ENCODE measurements at regions not wholly inside any gene's neighbourhood (a gene's known extent, or its start where the extent isn't known, plus 50 kb on each side); places are given as distances from the start of the nearest gene placed in this dataset.
"Not testable (repeated sequence)": the region's sequence is repeated elsewhere in the genome, so short reads cannot be mapped to it uniquely, and the experiment has no call there.

- Histone ChIP-seq H3K9ac (ENCODE audit: insufficient read length, low read depth) (no peak overlapping the region), H3K4me1 (ENCODE audit: insufficient read depth, insufficient read length) (no peaks in the 10 kb centered on the region), H3K27me3 (ENCODE audit: insufficient read depth, insufficient read length) (no peaks in the 10 kb centered on the region), H3K9me3 (ENCODE audit: insufficient read depth, low read length) (no peaks in the 10 kb centered on the region), H3K36me3 (ENCODE audit: insufficient read depth, insufficient read length, low read length) (no peaks in the 10 kb centered on the region), H3K4me3 (ENCODE audit: insufficient read length, low read depth) (no peak overlapping the region)
- DNase-seq (ENCODE audit: low read depth, low spot score), result no peak
- no peak for TF ChIP-seq ZNF274 (IDR thresholded peaks at IDR 0.05; ENCODE audit: low read depth, low read length)
- no peak for TF ChIP-seq YY1 (IDR thresholded peaks at IDR 0.05; ENCODE audit: insufficient read depth, insufficient read length)
- TF ChIP-seq SUZ12 (IDR thresholded peaks at IDR 0.05; ENCODE audit: extremely low read depth, insufficient read depth, insufficient read length), result no peak
Observed at GRCh38 chr4:155473420-155474095, 96.8 kb upstream of the MAP9 start.

- H3K9me3 ChIP-seq (ENCODE audit: insufficient read depth, low read length), result no peaks in the 10 kb centered on the region
- no peak for DNase-seq (ENCODE audit: low read depth, low spot score)
- H3K27me3 ChIP-seq (ENCODE audit: insufficient read depth, insufficient read length), result no peaks in the 10 kb centered on the region
- H3K9ac ChIP-seq (ENCODE audit: insufficient read length, low read depth), result no peak overlapping the region
- TF ChIP-seq ZNF274 (IDR thresholded peaks at IDR 0.05; ENCODE audit: low read depth, low read length), result no peak
- no peak for TF ChIP-seq SUZ12 (IDR thresholded peaks at IDR 0.05; ENCODE audit: extremely low read depth, insufficient read depth, insufficient read length)
- TF ChIP-seq YY1 (IDR thresholded peaks at IDR 0.05; ENCODE audit: insufficient read depth, insufficient read length), result no peak
- H3K4me1 ChIP-seq (ENCODE audit: insufficient read depth, insufficient read length), result no peaks in the 10 kb centered on the region
- no peaks in the 10 kb centered on the region for H3K36me3 ChIP-seq (ENCODE audit: insufficient read depth, insufficient read length, low read length)
- H3K4me3 ChIP-seq (ENCODE audit: insufficient read length, low read depth), result no peak overlapping the region
Observed at GRCh38 chr4:155468282-155468681, 91.5 kb upstream of the MAP9 start.

GRCh38 chr4:155450676-155451075 is 73.9 kb upstream of the MAP9 start:
- no peak for TF ChIP-seq ZNF274 (IDR thresholded peaks at IDR 0.05; ENCODE audit: low read depth, low read length)
- no peak for TF ChIP-seq SUZ12 (IDR thresholded peaks at IDR 0.05; ENCODE audit: extremely low read depth, insufficient read depth, insufficient read length)
- TF ChIP-seq YY1 (IDR thresholded peaks at IDR 0.05; ENCODE audit: insufficient read depth, insufficient read length), result no peak

GRCh38 chr4:155445306-155445705 is 68.5 kb upstream of the MAP9 start:
- no peak for TF ChIP-seq SUZ12 (IDR thresholded peaks at IDR 0.05; ENCODE audit: extremely low read depth, insufficient read depth, insufficient read length)
- no peak for TF ChIP-seq ZNF274 (IDR thresholded peaks at IDR 0.05; ENCODE audit: low read depth, low read length)
- TF ChIP-seq YY1 (IDR thresholded peaks at IDR 0.05; ENCODE audit: insufficient read depth, insufficient read length), result no peak
- no peak overlapping the region for H3K9ac ChIP-seq (ENCODE audit: insufficient read length, low read depth)
- no peaks in the 10 kb centered on the region for H3K27me3 ChIP-seq (ENCODE audit: insufficient read depth, insufficient read length)
- no peaks in the 10 kb centered on the region for H3K4me1 ChIP-seq (ENCODE audit: insufficient read depth, insufficient read length)
- no peak for DNase-seq (ENCODE audit: low read depth, low spot score)
- no peak overlapping the region for H3K4me3 ChIP-seq (ENCODE audit: insufficient read length, low read depth)
- H3K9me3 ChIP-seq (ENCODE audit: insufficient read depth, low read length), result no peaks in the 10 kb centered on the region
- no peaks in the 10 kb centered on the region for H3K36me3 ChIP-seq (ENCODE audit: insufficient read depth, insufficient read length, low read length)

More at GRCh38 chr4:155450676-155451075, 73.9 kb upstream of the MAP9 start:
- no peak overlapping the region for H3K9ac ChIP-seq (ENCODE audit: insufficient read length, low read depth)
- H3K4me1 ChIP-seq (ENCODE audit: insufficient read depth, insufficient read length), result no peaks in the 10 kb centered on the region
- no peaks in the 10 kb centered on the region for H3K27me3 ChIP-seq (ENCODE audit: insufficient read depth, insufficient read length)
- no peaks in the 10 kb centered on the region for H3K36me3 ChIP-seq (ENCODE audit: insufficient read depth, insufficient read length, low read length)
- DNase-seq (ENCODE audit: low read depth, low spot score), result no peak
- H3K4me3 ChIP-seq (ENCODE audit: insufficient read length, low read depth), result no peak overlapping the region
- no peaks in the 10 kb centered on the region for H3K9me3 ChIP-seq (ENCODE audit: insufficient read depth, low read length)

- no peak for DNase-seq (ENCODE audit: low read depth, low spot score)
- TF ChIP-seq YY1 (IDR thresholded peaks at IDR 0.05; ENCODE audit: insufficient read depth, insufficient read length), result no peak
- no peak for TF ChIP-seq ZNF274 (IDR thresholded peaks at IDR 0.05; ENCODE audit: low read depth, low read length)
- no peak for TF ChIP-seq SUZ12 (IDR thresholded peaks at IDR 0.05; ENCODE audit: extremely low read depth, insufficient read depth, insufficient read length)
- H3K9ac ChIP-seq (ENCODE audit: insufficient read length, low read depth), result no peak overlapping the region
- H3K9me3 ChIP-seq (ENCODE audit: insufficient read depth, low read length), result no peaks in the 10 kb centered on the region
- no peaks in the 10 kb centered on the region for H3K4me1 ChIP-seq (ENCODE audit: insufficient read depth, insufficient read length)
- no peaks in the 10 kb centered on the region for H3K36me3 ChIP-seq (ENCODE audit: insufficient read depth, insufficient read length, low read length)
- H3K4me3 ChIP-seq (ENCODE audit: insufficient read length, low read depth), result no peak overlapping the region
- no peaks in the 10 kb centered on the region for H3K27me3 ChIP-seq (ENCODE audit: insufficient read depth, insufficient read length)
Observed at GRCh38 chr4:155444721-155445120, 68.0 kb upstream of the MAP9 start.

GRCh38 chr4:155442267-155443105 is 65.7 kb upstream of the MAP9 start:
- no peaks in the 10 kb centered on the region for H3K36me3 ChIP-seq (ENCODE audit: insufficient read depth, insufficient read length, low read length)
- TF ChIP-seq SUZ12 (IDR thresholded peaks at IDR 0.05; ENCODE audit: extremely low read depth, insufficient read depth, insufficient read length) (no peak), ZNF274 (IDR thresholded peaks at IDR 0.05; ENCODE audit: low read depth, low read length) (no peak), YY1 (IDR thresholded peaks at IDR 0.05; ENCODE audit: insufficient read depth, insufficient read length) (no peak)
- no peaks in the 10 kb centered on the region for H3K4me1 ChIP-seq (ENCODE audit: insufficient read depth, insufficient read length)
- H3K9me3 ChIP-seq (ENCODE audit: insufficient read depth, low read length), result no peaks in the 10 kb centered on the region
- no peak overlapping the region for H3K9ac ChIP-seq (ENCODE audit: insufficient read length, low read depth)
- H3K27me3 ChIP-seq (ENCODE audit: insufficient read depth, insufficient read length), result no peaks in the 10 kb centered on the region
- no peak overlapping the region for H3K4me3 ChIP-seq (ENCODE audit: insufficient read length, low read depth)
- peak; percentile 33 for DNase-seq (ENCODE audit: low read depth, low spot score)

GRCh38 chr4:155441475-155441874 is 64.7 kb upstream of the MAP9 start:
- no peaks in the 10 kb centered on the region for H3K9me3 ChIP-seq (ENCODE audit: insufficient read depth, low read length)
- H3K4me1 ChIP-seq (ENCODE audit: insufficient read depth, insufficient read length), result no peaks in the 10 kb centered on the region
- TF ChIP-seq YY1 (IDR thresholded peaks at IDR 0.05; ENCODE audit: insufficient read depth, insufficient read length) (no peak), ZNF274 (IDR thresholded peaks at IDR 0.05; ENCODE audit: low read depth, low read length) (no peak), SUZ12 (IDR thresholded peaks at IDR 0.05; ENCODE audit: extremely low read depth, insufficient read depth, insufficient read length) (no peak)
- no peaks in the 10 kb centered on the region for H3K27me3 ChIP-seq (ENCODE audit: insufficient read depth, insufficient read length)
- H3K4me3 ChIP-seq (ENCODE audit: insufficient read length, low read depth), result no peak overlapping the region
- H3K9ac ChIP-seq (ENCODE audit: insufficient read length, low read depth), result no peak overlapping the region
- DNase-seq (ENCODE audit: low read depth, low spot score), result no peak
- H3K36me3 ChIP-seq (ENCODE audit: insufficient read depth, insufficient read length, low read length), result no peaks in the 10 kb centered on the region

GRCh38 chr4:155439760-155440159 is 63.0 kb upstream of the MAP9 start:
- not testable (repeated sequence) for H3K27me3 ChIP-seq (ENCODE audit: insufficient read depth, insufficient read length); H3K9ac ChIP-seq (ENCODE audit: insufficient read length, low read depth); H3K36me3 ChIP-seq (ENCODE audit: insufficient read depth, insufficient read length, low read length); DNase-seq (ENCODE audit: low read depth, low spot score); H3K4me1 ChIP-seq (ENCODE audit: insufficient read depth, insufficient read length); H3K4me3 ChIP-seq (ENCODE audit: insufficient read length, low read depth); H3K9me3 ChIP-seq (ENCODE audit: insufficient read depth, low read length)
